ENCODE measurements at regions not wholly inside any gene's neighbourhood (a gene's known extent, or its start where the extent isn't known, plus 50 kb on each side); places are given as distances from the start of the nearest gene placed in this dataset.
"Not testable (repeated sequence)": the region's sequence is repeated elsewhere in the genome, so short reads cannot be mapped to it uniquely, and the experiment has no call there.

DNA sequence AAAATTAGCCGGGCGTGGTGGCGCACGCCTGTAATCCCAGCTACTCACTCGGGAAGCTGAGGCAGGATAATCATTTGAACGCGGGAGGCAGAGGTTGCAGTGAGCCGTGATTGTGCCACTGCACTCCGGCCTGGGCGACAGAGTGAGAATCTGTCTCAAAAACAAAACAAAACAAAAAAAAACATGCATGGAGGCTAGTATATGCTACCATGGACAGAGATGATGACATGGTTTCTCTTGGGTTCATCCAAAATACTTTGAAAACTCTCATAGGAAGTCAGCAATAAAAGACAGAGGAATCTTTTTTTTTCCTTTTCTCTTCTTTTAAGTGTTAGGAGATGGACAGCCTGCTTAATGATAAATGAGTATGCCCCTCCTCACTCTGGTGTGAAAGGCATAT, 137.7 kb upstream of the MB21D2 start:
- DNase-seq (ENCODE audit: low read depth): no peak
- TF ChIP-seq, protein P1, sequence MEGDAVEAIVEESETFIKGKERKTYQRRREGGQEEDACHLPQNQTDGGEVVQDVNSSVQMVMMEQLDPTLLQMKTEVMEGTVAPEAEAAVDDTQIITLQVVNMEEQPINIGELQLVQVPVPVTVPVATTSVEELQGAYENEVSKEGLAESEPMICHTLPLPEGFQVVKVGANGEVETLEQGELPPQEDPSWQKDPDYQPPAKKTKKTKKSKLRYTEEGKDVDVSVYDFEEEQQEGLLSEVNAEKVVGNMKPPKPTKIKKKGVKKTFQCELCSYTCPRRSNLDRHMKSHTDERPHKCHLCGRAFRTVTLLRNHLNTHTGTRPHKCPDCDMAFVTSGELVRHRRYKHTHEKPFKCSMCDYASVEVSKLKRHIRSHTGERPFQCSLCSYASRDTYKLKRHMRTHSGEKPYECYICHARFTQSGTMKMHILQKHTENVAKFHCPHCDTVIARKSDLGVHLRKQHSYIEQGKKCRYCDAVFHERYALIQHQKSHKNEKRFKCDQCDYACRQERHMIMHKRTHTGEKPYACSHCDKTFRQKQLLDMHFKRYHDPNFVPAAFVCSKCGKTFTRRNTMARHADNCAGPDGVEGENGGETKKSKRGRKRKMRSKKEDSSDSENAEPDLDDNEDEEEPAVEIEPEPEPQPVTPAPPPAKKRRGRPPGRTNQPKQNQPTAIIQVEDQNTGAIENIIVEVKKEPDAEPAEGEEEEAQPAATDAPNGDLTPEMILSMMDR (IDR thresholded peaks at IDR 0.05; ENCODE audit: insufficient read depth, low read length): no peak
- H3K4me3 ChIP-seq (ENCODE audit: low read depth, low read length): no peak overlapping the region

DNA sequence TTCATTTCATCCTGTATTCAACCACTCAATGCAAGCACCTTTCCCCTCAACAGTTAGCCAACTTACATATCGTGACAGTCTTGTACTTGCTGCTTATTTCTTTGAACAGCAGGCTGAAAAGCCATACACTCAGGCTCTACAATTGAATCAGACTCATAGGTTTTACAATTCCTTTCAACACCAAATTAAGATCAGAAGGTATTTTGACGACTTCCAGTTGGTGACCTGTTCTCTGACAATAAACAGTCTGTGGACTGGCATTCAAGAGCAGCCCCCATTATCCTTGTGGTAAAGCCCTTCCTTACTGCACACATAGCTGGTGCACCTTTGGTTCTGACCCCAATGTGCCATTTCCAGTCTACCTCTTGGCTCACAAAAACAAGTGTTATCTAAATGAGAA, 140.0 kb upstream of the MB21D2 start:
- TF ChIP-seq, protein P1 (IDR thresholded peaks at IDR 0.05; ENCODE audit: insufficient read depth, low read length): no peak
- no peak for DNase-seq (ENCODE audit: low read depth)
- no peak overlapping the region for H3K4me3 ChIP-seq (ENCODE audit: low read depth, low read length)

DNA sequence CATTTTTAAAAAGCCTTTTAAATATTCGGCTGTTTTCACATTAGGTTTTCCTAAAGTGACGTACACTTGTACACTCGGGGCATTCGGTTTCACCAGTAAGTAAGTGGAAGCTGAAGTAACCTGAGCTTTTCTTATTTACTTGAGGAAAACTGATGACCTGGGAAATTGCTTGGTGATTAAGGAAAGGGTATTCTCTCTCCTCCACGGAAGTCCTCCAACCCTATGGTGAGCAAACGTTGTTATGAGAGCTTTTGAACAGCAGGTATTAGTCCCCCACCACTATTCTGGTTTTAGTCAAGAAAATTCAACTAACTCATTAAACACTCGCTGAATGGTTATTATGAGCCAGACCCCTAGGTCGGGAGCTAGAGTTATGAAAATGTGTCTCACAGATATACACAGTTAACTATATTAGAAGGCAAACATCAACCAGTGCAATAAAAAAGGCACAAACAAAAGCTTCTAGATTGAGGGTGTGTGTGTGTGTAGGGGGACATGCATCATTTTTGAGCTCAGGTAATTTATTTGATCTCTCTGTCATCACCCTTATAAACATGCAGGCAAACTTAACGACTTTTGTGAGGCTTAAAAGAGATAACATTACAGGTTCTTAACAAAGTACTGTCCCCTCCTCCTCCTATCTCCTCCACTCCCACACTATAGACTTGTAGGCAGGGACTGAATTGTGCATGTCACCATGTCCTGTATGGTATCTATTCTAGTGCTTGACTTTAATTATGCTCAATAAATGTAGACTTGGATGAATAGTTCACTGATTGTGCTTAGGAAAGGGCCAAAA, 143.3 kb upstream of the MB21D2 start:
- H3K4me3 ChIP-seq (ENCODE audit: low read depth, low read length): no peak overlapping the region
- no peak for DNase-seq (ENCODE audit: low read depth)
- TF ChIP-seq, protein P1 (IDR thresholded peaks at IDR 0.05; ENCODE audit: insufficient read depth, low read length): no peak

DNA sequence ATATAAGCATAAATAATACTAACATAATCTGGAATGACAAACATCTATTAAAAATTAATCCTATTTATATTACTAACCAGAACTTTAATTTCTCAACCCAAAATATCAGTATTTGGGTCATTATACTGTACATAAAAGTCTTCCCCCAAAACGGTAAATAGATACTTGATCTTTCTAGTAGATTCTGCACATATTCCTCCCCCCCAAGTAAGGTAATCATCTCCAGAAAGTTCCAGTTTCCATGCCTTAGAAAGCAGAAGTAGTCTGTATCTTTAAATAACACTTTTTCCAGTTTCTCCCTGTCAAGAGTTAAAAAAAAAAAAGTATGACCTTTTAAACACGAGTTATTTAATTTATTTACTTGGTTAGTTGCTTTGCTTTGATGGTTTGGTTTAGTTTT, 150.7 kb upstream of the MB21D2 start:
- no peak overlapping the region for H3K4me3 ChIP-seq (ENCODE audit: low read depth, low read length)
- TF ChIP-seq, protein P1 (IDR thresholded peaks at IDR 0.05; ENCODE audit: insufficient read depth, low read length): no peak
- DNase-seq (ENCODE audit: low read depth): no peak

DNA sequence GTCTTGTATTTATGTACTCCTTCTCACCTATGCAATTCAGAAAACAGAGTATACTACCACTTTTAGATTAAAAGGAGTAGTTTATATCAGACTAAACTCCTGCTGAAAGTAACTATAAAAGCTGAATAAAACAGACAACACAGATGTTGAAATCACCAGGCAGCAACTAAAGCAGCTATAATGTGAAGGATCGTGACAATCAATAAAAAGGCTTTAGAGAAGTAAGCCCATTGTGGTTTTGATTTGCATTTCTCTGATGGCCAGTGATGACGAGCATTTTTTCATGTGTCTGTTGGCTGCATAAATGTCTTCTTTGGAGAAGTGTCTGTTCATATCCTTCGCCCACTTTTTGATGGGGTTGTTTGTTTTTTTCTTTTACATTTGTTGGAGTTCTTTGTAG, 152.1 kb upstream of the MB21D2 start:
- not testable (repeated sequence) for H3K4me3 ChIP-seq (ENCODE audit: low read depth, low read length); DNase-seq (ENCODE audit: low read depth)

DNA sequence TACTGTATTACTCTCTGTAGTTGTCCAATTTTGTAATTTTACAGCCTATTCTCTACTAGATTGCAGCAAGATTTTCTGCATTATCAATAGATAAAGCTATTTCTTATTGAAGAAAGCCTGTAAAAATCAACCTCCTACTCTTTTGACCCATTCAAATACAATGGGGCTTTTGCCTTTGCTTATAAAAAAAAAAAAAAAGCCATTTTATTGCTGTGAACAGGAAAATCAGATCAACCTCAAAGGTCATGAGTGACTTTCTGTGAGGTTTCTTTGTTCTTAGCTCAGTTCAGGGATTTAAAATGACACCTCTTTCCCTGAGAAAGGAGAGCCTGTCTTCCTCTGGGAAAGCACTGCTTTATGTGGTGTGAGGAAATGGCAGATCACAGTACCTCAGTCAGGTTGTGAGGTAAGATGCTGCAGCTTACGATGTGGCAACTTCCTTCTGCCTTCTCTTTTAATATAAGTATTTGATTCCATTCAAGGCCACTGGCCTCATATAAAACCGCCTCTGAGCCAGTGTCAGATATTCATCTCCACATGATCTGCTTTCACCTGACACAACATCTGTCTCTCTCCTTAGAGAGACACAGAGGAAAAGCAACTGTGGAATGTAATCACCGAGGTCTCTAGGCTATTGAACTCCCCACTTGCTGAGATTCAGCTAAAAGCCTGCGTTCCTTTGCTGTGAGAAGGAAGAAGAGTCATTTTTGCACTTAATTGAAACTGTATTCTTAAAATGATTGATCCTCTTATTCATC, 161.5 kb upstream of the MB21D2 start:
- DNase-seq (ENCODE audit: low read depth): no peak

More for the DNA sequence above, 161.5 kb upstream of the MB21D2 start:
- TF ChIP-seq, protein P1 (IDR thresholded peaks at IDR 0.05; ENCODE audit: insufficient read depth, low read length): no peak
- H3K4me3 ChIP-seq (ENCODE audit: low read depth, low read length): no peak overlapping the region

Data from fibroblast of the aortic adventitia (primary cell).